Ovary (tissue), 3 donors: ENCODE measurements at regions not wholly inside any gene's neighbourhood (a gene's known extent, or its start where the extent isn't known, plus 50 kb on each side); places are given as distances from the start of the nearest gene placed in this dataset.

Experiments
- CTCF ChIP-seq, 3 donors: fragments of 450-650 bp in 2 of 3; fragments of 200-600 bp in 1 of 3; IDR thresholded peaks; one replicate each; pipeline versions ENCODE4 v1.5.1 to v1.8.0; 2016 to 2022; ENCODE audit warnings: antibody characterized with exemption in 3 of 3, mild to moderate bottlenecking in 1 of 3
- EP300 ChIP-seq: sonication (generic); formaldehyde crosslinking; IDR thresholded peaks from one replicate; pipeline ENCODE4 v1.6.1; 2017; ENCODE audit warnings: antibody characterized with exemption
- POLR2A ChIP-seq: fragments of 450-650 bp; IDR thresholded peaks from one replicate; pipeline ENCODE4 v1.6.1; 2017; ENCODE audit warnings: antibody characterized with exemption, mild to moderate bottlenecking, moderate library complexity
- donor health status: DM: no; HTN: no; CAD: no.

GRCh38 chr4:27100713-27101112 lies 240.1 kb downstream of the STIM2 start:
- no peak for TF ChIP-seq CTCF (IDR thresholded peaks at IDR 0.05)
- TF ChIP-seq POLR2A, result no peak
- no peak for TF ChIP-seq EP300
